ENCODE measurements at regions not wholly inside any gene's neighbourhood (a gene's known extent, or its start where the extent isn't known, plus 50 kb on each side); places are given as distances from the start of the nearest gene placed in this dataset.

DNA sequence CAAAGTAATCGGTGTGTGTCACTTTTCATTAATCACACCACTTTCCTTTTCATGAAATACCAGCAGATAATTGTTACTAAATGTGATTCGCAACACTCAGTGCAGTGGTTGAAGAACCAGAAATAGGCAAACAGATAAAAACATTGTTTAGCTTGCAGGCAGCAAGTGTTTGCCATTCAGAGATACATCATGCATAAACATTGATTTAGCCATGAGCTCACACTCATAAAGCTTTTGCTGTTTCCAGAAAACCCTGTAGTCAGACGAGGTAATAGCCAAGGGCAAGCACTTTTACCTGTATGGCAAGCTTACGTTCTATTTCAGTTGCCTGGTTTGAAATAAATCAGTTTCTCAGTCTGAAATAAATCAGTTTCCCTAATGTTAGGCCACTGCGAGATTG, 542.0 kb upstream of the TENM3 start:
- Histone ChIP-seq H4K20me1 (ENCODE audit: insufficient read depth, low read length) (no peaks in the 10 kb centered on the region), H3K27me3 (ENCODE audit: control insufficient read depth, insufficient read depth, low read length) (no peaks in the 10 kb centered on the region), H4K91ac (ENCODE audit: insufficient read depth, low read depth, low read length) (no peak overlapping the region), H3K4me1 (ENCODE audit: control insufficient read depth, insufficient read depth, low read length) (no peaks in the 10 kb centered on the region), H3K36me3 (ENCODE audit: control insufficient read depth, insufficient read depth, low read length) (no peaks in the 10 kb centered on the region), H2BK15ac (ENCODE audit: low read depth, low read length) (no peak overlapping the region), H3K14ac (replicated peaks; ENCODE audit: low read depth, low read length) (no peak overlapping the region), H2AK5ac (ENCODE audit: low read depth, low read length) (no peak overlapping the region), H3K23ac (ENCODE audit: low read depth, low read length) (no peak overlapping the region), H3K79me1 (ENCODE audit: low read depth in 1 of 2, low read length in 2 of 2) (no peaks in the 10 kb centered on the region), H2AK9ac (replicated peaks; ENCODE audit: low read depth, low read length, poor library complexity) (no peak overlapping the region), H2BK5ac (ENCODE audit: low read depth, low read length, poor library complexity, severe bottlenecking) (no peak overlapping the region), H2BK20ac (ENCODE audit: low read depth, low read length) (no peak overlapping the region), H2AFZ (replicated peaks; ENCODE audit: low read length, poor library complexity) (no peak overlapping the region), H3K9me3 (ENCODE audit: control insufficient read depth, insufficient read depth, low read length) (no peaks in the 10 kb centered on the region), H3K4ac (ENCODE audit: low read depth, low read length) (no peak overlapping the region), H3K9me1 (ENCODE audit: insufficient read depth, low read length) (no peaks in the 10 kb centered on the region; the same call in 1 of the 2 replicates), H2BK120ac (ENCODE audit: low read depth, low read length) (no peak overlapping the region), H4K5ac (ENCODE audit: low read depth, low read length) (no peak overlapping the region), H3K4me3 (ENCODE audit: insufficient read depth, low read depth, low read length) (no peak overlapping the region), H4K8ac (ENCODE audit: low read depth in 2 of 2, low read length in 2 of 2) (no peak overlapping the region), H3K9ac (ENCODE audit: low read depth, low read length) (no peak overlapping the region), H3K27ac (ENCODE audit: insufficient read depth, low read length) (no peak overlapping the region), H3K18ac (ENCODE audit: low read depth, low read length) (no peak overlapping the region), H3K56ac (ENCODE audit: extremely low read depth, insufficient read depth, low read length) (no peak overlapping the region), H3K4me2 (ENCODE audit: low read depth, low read length) (no peak overlapping the region)
- dilution Hi-C loops (cut with HindIII; ENCODE audit: low sequenced_read_pairs, unreplicated experiment), result no loop called here
- ChIA-PET CTCF (no interaction called here), POLR2A (ENCODE audit: unreplicated experiment) (interaction anchor here (0.6 kb wide), 1 partner anchor 16 kb away, joined by 20 read pairs; no protein-coding TSS in a partner anchor)
- peak; percentile 40; the same call in 1 of the 2 replicates for ATAC-seq (ENCODE audit: low read depth)
- intact Hi-C loops (cut with micrococcal nuclease), result no loop called here
- BruUV-seq (replicated peaks), result no TSS peak
- WGBS, 2 experiments (ENCODE audit: extremely low coverage in 2 of 2, insufficient read length in 1 of 2), result 100% methylated on average over 1 of the region's 5 CpGs; no CpG with 5 or more reads in 1 of the 2 experiments
- in situ Hi-C loops (cut with MboI; ENCODE audit: low sequenced_read_pairs), result no loop called here
- peak; percentile 15 for DNase-seq
- TF ChIP-seq RCOR1 (IDR thresholded peaks at IDR 0.05; ENCODE audit: insufficient replicate concordance, low read length) (no peak), CHD1 (IDR thresholded peaks at IDR 0.05; ENCODE audit: low read depth, low read length) (no peak), POLR2A (IDR thresholded peaks at IDR 0.05; ENCODE audit: low read depth, low read length) (no peak), RFX5 (IDR thresholded peaks at IDR 0.05; ENCODE audit: low read depth, low read length) (no peak), BHLHE40 (IDR thresholded peaks at IDR 0.05; ENCODE audit: low read depth, low read length) (no peak), SMC3 (IDR thresholded peaks at IDR 0.05; ENCODE audit: low read depth, low read length) (no peak), FOS (IDR thresholded peaks at IDR 0.05; ENCODE audit: low read depth, low read length) (no peak), NFE2L2 (IDR thresholded peaks at IDR 0.05; ENCODE audit: low read depth, low read length) (no peak), CEBPB (IDR thresholded peaks at IDR 0.05; ENCODE audit: low read depth, low read length) (no peak), RAD21 (IDR thresholded peaks at IDR 0.05; ENCODE audit: low read length) (no peak)
- TF ChIP-seq, protein P1, sequence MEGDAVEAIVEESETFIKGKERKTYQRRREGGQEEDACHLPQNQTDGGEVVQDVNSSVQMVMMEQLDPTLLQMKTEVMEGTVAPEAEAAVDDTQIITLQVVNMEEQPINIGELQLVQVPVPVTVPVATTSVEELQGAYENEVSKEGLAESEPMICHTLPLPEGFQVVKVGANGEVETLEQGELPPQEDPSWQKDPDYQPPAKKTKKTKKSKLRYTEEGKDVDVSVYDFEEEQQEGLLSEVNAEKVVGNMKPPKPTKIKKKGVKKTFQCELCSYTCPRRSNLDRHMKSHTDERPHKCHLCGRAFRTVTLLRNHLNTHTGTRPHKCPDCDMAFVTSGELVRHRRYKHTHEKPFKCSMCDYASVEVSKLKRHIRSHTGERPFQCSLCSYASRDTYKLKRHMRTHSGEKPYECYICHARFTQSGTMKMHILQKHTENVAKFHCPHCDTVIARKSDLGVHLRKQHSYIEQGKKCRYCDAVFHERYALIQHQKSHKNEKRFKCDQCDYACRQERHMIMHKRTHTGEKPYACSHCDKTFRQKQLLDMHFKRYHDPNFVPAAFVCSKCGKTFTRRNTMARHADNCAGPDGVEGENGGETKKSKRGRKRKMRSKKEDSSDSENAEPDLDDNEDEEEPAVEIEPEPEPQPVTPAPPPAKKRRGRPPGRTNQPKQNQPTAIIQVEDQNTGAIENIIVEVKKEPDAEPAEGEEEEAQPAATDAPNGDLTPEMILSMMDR (conservative IDR thresholded peaks at IDR 0.05; ENCODE audit: low read depth, low read length), result no peak
- TF ChIP-seq, protein P2, sequence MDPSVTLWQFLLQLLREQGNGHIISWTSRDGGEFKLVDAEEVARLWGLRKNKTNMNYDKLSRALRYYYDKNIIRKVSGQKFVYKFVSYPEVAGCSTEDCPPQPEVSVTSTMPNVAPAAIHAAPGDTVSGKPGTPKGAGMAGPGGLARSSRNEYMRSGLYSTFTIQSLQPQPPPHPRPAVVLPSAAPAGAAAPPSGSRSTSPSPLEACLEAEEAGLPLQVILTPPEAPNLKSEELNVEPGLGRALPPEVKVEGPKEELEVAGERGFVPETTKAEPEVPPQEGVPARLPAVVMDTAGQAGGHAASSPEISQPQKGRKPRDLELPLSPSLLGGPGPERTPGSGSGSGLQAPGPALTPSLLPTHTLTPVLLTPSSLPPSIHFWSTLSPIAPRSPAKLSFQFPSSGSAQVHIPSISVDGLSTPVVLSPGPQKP (IDR thresholded peaks at IDR 0.05; ENCODE audit: borderline replicate concordance, low read depth, low read length), result no peak
- TF ChIP-seq, protein P3, sequence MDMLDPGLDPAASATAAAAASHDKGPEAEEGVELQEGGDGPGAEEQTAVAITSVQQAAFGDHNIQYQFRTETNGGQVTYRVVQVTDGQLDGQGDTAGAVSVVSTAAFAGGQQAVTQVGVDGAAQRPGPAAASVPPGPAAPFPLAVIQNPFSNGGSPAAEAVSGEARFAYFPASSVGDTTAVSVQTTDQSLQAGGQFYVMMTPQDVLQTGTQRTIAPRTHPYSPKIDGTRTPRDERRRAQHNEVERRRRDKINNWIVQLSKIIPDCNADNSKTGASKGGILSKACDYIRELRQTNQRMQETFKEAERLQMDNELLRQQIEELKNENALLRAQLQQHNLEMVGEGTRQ (IDR thresholded peaks at IDR 0.05; ENCODE audit: low read depth, low read length), result no peak

Data from IMR-90 (cell line).